Epidermal melanocyte (primary cell): ENCODE measurements at regions not wholly inside any gene's neighbourhood (a gene's known extent, or its start where the extent isn't known, plus 50 kb on each side); places are given as distances from the start of the nearest gene placed in this dataset.
"Not testable (repeated sequence)": the region's sequence is repeated elsewhere in the genome, so short reads cannot be mapped to it uniquely, and the experiment has no call there.

Experiments used
- DNase-seq: peaks from one replicate; pipeline ENCODE4 v3.0.0; 2011; ENCODE audit warnings: low spot score; ENCODE audit not compliant: insufficient read length

DNA sequence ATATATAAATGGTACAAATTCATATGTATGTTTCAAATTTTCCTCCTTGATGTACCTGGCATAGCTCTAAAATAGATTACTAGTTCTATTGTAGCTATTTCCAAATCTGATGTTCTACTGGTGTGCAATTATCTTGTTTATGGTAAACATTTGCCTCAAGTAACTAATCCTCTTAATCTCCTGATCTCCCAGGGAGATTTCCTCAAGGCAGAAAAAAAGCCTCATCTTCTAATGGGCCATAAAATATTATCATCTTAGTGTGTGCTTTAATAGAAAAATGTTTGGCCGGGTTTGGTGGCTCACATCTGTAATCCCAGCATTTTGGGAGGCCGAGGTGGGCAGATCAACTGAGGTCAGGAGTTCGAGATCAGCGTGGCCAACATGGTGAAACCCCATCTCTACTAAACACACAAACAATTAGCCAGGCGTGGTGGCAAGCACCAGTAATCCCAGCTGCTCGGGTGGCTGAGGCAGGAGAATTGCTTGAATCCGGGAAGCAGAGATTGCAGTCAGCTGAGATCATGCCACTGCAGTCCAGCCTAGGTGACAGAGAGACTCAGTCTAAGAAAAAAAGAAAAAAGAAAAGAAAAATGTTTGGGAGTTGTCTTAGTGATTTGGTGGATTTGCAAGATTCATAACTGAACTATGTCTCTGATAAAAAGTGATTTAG, 498.9 kb upstream of the SLITRK5 start:
- DNase-seq, result no peak

DNA sequence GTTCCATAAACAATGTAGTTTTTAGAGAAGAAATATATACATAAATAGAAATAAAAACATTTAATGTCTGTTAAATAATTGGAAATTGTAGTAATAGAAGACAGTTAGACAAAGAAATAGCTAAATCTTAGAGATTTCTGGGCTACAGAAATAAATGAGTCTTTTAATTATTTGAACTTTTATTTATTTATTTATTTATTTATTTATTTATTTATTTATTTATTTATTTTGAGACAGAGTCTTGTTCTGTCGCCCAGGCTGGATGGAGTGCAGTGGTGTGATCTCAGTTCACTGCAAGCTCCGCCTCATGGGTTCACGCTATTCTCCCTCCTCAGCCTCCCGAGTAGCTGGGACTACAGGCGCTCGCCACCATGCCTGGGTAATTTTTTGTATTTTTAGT, 486.0 kb upstream of the SLITRK5 start:
- not testable (repeated sequence) for DNase-seq

DNA sequence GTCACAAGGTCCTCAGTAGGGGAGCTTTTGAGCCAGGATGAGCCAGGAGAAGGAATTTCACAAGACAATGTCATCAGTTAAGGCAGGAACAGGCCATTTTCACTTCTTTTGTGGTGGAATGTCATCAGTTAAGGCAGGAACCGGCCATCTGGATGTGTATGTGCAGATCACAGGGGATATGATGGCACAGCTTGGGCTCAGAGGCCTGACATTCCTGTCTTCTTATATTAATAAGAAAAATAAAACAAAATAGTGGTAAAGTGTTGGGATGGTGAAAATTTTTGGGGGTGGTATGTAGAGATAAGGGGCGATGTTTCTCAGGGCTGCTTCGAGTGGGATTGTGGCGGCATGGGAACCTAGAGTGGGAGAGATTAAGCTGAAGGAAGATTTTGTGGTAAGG, 484.5 kb upstream of the SLITRK5 start:
- DNase-seq, result not testable (repeated sequence)

DNA sequence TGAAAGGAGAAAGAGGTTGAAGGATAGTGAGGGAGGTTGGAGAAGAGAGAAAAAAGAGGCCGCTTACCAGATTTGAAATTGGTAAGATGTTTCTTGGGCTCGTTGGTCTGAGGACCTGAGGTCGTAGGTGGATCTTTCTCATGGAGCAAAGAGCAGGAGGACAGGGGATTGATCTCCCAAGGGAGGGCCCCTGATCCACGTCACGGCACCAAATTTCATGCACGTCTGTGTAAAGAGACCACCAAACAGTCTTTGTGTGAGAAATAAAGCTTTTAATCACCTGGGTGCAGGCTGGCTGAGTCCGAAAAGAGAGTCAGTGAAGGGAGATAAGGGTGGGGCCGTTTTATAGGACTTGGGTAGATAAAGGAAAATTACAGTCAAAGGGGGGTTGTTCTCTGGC, 479.7 kb upstream of the SLITRK5 start:
- not testable (repeated sequence) for DNase-seq

DNA sequence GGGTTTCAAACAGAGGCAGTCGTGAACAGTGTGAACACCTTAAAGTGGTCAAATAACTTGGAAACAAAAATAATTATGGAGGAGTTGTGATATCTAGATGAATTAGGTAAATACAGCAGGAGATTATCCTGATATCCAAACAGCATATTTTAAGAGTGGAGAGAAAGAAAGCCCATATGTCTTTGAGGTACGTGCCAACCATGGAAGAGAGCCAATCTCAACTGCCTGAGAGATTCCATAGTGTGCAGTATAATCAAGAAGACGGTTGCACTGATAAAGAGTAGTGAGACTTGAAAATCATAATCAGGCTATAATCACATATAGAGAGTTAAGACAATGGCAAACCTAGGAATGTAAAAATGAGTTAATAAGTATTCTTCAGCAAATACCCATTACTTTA, 472.8 kb upstream of the SLITRK5 start:
- DNase-seq, result no peak

DNA sequence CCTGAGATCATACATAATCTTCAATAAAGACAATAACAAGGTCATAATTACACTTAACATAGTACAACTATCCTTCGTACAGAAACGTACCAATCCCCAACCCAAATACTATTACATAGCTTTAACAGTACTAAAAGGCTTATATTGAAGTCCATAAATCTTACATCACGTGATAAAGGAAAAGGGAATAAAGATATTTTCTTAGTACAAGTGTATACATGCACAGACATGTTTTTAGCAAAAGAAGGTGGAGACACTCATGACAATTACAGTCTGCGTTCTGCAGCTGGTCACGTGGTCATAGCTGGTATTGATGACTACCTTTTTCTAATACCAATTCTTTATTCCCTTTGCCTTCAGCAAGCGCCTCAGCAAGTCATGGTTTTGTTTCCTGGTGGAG, 464.5 kb upstream of the SLITRK5 start:
- no peak for DNase-seq

DNA sequence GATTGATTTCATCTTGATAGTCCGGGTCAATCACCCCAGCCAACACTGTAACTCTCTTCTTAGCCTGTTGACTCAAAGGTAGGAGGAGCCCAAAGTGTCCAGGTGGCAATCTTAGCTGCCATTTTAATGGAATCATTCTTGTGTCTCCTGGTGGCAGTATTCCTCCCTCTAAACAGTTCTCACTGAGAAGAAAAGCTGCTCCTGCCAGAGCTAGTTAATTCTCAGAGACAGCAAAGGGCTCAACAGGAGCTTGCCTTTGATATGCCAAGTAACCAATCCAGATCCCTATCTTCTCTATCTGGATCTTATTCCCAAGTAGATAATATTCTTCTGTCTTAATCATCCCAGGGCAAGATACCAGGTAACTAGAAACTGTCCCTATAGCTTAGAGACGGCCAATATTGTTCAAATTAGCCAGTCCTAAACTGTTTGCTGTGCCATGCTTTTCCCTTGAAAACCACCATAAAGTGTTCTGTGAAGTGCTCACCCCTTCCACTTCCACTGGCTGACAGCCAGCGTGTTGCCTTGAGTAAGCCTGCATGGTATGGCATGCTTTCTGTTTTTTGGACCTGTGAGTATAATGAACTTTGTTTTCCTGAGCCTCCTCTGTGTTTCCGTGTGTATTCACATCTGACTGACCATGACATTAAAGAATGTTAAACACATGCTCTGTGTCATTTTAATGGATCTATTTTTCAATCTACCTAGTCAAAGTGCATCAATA, 463.7 kb upstream of the SLITRK5 start:
- DNase-seq, result no peak

DNA sequence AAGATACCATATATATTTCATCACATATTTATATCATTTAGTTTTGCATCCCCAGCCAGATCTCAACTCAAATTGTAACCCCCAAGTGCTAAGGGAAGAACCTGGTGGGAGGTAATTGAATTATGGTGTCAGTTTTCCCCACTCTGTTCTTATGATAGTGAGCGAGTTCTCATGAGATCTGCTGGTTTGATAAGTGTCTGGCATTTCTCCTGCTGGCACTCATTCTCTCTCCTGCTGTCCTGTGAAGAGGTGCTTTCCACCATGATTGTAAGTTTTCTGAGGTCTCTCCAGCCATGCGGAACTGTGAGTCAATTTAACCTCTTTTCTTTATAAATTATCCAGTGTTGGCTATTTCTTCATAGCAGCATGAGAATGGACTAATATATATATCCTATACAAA, 462.5 kb upstream of the SLITRK5 start:
- DNase-seq, result no peak

DNA sequence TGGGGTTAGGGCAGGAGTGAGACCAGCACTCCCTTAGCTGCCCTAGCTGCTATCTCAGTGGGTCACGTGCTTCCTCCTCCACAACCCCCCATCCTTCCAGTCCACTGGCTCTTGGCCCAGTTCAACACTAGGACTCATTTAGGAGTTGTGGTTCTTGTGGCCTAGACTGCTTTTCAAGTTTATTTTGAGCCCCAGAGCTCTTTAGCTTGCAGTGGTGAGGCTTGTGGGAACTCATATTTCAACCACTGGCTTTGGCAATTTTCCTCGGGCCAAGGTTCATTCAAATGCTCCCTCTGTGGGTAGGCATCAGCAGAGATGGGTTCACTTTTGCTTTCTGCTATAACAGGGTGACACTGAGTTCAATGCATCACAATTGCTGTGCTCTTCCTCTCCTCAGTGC, 436.2 kb upstream of the SLITRK5 start:
- DNase-seq, result no peak

DNA sequence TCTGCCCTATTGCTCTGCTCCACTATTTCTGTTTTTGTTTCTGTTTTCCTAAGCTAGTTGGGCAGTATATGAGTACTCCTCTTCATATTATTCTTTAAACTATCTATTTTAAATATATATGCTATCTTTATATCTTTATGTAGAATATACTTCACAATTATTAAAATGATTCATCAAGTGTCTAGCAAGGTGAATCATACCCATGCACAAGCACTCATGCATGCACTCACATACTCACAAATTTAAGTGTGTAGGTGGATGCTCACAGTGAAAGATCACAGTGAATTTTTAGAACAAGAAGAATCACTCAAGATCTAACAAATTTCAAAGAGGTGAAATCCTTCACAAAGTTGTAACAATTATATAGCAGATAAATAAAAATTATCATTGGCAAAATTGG, 435.6 kb upstream of the SLITRK5 start:
- DNase-seq, result no peak

DNA sequence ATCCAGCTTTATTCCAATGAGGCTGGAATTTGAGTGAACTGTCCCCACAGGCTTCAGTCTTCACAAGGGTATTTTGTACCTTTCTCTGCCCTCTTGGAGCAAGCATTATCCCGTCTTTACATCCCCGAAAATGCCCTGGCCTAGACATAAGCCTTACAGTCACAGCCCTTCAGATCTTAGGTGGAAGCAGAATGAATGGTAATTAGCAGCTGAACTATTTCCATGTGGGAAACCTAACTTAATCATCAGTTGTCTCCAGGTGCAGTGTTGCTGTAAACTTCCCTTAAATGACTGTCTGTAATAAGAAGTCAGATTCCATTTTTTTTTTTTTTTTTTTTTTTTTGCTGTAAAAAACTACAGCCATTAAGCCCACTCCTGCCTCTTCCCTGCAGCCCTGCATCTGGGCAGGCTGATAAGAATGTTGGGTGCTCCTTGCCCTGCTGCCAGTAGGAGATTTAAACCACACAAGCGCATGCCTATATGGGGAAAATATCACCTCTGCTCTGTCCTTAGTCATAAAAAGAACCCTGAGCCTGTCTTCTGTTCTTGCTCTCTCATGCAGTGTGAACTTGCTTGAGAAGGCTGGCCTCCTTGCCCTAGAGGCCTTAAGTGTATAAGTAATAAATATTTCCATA, 426.8 kb upstream of the SLITRK5 start:
- DNase-seq, result no peak

DNA sequence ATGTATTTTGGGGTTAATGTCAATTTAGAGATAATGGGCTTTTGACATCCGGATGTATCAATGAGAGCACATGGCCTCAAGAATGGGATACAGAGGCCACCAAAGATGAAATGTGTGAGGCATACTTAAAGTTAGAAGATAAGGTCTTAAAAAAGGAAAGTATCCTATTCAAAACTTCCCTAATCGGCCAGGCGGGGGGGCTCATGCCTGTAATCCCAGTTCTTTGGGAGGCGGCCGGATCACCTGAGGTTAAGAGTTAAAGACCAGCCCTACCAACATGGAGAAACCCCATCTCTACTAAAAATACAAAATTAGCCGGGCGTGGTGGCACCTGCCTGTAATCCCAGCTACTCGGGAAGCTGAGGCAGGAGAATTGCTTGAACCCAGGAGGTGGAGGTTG, 421.3 kb upstream of the SLITRK5 start:
- not testable (repeated sequence) for DNase-seq

DNA sequence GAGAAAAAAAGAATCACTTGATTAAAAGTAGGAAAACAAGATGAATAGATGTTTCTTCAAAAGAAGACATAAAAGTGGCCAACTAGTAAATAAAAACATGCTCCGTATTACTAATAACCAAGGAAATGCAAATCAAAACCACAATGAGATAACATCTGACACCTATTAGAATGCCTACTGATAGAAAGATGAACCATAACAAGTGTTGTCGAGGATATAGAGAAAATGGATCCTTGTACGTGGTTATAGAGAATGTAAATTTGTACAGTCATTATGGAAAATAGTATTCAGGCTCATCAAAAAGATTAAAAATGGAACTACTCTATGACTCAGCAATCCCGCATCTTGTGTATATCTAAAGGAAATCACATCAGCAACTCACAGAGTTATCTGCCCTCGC, 415.8 kb upstream of the SLITRK5 start:
- no peak for DNase-seq

DNA sequence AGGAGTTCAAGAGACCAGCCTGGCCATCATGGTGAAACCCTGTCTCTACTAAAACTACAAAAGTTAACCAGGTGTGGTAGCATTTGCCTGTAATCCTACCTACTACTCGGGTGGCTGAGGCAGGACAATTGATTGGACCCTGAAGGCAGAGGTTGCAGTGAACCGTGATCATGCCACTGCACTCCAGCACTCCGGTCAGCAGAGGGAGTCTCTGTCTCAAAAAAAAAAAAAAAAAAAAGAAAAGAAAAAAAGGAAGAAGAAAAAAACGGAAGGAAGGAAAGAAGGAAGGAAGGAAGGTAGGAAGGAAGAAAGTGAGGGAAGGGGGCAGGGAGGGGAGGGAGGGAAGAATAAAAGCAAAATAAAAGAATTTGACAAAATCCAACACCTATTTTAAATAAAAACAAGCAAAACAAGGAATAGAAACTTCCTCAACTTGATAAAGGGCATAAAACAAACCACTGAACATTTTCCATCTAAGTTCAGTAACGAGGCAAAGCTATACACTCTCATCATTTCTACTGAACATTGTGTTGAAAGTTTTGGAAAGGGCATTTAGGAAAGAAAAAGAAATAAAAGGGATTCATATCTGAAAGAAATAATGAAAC, 411.6 kb upstream of the SLITRK5 start:
- no peak for DNase-seq

DNA sequence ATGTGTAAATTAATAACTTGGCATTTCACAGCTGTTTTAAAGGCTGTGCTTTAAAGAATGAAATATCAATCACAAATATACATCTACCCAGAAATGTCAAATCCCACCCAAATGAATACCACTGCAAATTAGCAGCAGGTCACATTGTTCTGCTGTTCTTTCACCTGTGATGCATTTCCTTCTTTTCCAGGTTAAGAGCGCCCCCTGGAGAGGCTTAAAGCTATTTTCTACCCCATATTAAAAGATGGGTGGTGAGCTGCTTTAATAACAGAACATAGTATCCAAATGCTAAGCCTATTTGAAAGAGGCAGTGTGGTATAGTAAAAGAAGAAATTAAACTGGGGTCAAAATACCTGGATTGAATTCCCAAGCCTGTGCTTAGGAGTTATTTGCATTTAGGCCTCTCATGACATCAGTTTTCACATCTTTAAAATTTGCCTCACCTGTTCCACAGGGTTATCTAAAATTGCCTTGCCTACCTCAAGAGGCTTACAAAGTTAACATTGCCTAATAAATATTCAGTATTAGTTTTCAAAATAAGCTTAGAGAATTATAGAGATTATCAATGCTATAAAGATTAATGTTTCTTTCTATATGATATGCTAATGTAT, 396.9 kb upstream of the SLITRK5 start:
- no peak for DNase-seq

DNA sequence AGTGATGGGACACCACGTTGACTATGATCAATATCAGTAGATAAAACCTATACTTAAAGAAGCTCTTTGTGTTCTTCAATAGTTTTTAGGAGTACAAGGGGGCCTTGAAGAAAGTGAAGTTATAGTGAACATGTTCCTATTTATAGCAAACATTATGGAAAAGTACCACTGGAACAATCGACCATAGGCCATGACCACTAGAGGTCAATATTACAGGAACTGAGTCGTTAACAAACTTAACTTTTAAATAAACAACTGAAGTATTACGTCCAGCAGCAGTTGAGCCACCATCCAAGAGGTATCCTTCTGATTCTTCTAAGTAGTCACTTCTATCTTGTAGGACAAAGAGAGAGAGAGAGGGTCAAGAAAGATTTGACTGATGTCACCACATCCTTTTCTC, 391.0 kb upstream of the SLITRK5 start:
- DNase-seq, result no peak

DNA sequence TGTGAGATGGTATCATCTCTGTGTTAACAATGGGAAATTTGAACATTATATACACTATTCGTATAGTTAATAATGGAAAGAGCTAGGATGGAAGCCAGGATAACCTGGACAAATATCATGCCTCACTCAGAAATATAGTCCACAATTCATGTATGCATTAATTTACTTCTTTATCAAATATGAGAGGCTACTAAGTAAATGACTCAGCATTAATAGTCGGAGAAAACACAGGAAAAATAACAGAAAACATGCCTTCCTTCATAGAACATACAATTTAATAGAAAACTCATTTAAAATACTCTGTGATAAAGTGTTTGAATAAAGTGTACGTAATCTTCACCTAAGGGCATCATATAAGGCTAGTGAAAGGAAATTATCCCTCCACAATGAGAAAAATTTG, 383.4 kb upstream of the SLITRK5 start:
- DNase-seq, result no peak

DNA sequence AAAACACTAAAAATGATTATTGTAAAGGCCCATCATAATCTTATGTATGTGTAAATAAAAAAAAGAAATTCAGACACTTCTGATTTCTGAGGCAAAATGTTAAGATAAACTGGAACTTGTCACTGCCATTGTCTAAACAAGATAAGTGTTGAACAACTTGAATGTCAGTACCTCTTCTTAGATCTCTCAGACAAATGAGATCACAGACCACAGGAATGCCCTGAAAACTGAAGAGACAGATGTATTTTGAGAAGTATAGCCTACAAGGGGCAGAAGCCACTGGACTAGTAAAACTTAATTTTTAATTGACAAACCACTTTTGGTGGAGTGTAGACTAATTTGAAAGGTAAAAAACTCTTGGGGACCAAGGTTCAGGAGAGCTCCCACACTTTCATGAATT, 375.5 kb upstream of the SLITRK5 start:
- DNase-seq, result no peak

DNA sequence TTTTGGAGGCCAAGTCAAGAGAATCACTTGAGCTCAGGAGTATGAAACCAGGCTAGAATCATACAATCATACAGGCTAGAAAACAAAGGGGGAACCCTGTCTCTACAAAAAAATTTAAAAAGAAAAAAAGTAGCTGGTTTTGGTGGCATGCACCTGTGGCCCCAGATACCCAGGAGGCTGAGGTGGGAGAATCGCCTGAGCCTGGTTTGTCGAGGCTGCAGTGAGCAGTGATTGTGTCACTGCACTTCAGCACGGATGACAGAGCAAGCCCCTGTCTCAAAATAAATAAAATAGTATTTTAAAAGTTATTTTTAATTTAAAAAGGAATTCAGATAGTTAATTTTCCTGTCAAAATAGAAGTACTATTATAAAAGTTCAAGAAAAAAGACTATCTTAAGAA, 369.1 kb upstream of the SLITRK5 start:
- DNase-seq, result no peak

DNA sequence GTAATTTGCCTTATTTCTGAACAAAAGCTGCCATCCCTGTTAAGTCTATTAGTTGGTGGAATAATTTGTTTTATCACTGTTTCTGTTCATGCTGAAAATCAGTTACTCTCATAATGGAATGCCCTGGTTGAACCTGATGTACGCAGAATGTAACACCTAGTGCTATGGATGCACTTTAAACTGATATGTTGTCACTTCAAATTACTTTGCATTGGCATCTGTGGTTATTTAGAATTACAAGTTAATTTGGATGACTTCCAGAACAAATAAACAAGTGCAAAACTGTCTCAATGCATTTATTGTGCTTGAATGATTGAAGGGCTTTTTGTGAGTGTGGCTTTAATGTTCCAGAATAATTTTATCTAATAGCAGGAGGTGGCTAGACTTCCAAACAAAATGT, 368.2 kb upstream of the SLITRK5 start:
- DNase-seq, result no peak

DNA sequence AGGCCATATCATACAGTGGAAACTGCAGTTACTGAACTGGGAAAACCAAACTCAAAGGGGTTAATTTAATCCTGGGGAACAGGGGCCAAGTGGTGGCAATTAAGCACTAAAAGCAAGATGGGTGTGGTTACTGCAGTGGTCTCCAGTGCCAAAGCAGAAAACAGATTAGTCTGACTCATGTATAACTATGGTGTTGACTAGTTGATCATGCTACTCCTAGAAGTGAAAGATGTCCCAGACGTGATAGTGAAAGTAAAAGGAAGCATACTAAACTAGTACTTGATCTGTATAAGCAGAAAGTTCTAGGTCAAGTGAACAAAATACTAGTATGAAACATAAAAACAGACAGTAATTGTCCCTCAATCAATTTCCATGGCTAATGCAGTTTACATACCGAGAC, 360.0 kb upstream of the SLITRK5 start:
- DNase-seq, result no peak

DNA sequence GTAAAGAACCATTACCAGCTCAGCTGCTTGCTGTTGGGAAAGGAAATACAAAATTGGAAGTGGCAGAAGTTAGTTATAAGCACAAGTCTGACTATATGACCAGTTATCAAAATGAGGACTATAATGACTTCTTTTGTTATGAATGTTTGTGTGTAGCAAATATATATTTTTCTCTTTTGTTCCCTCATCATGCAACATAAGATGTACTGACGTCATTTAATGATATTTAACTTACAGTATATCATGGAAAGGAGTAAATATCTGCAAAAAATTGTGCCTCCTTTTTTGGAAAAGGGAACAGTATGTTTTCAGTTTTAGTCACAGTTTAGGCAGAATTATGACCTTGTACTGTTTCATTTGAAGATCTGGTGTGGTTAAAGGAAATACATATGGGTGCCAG, 356.3 kb upstream of the SLITRK5 start:
- DNase-seq, result no peak
